Effector memory CD8-positive, alpha-beta T cell (primary cell): ENCODE measurements at regions not wholly inside any gene's neighbourhood (a gene's known extent, or its start where the extent isn't known, plus 50 kb on each side); places are given as distances from the start of the nearest gene placed in this dataset.

Experiments
- ATAC-seq: fragments of 150-1000 bp; cut with Tn5 transposase; replicated peaks from 2 replicates; pipeline ENCODE4 v1.10.0; 2021; ENCODE audit warnings: mild to moderate bottlenecking, moderate library complexity
- DNase-seq, 3 experiments: peaks; one replicate each; pipeline ENCODE4 v3.0.0; 2021
- H3K27ac Mint-ChIP-seq, 2 donors: one replicate each; pipeline ENCODE4 v1.8.0; 2022; ENCODE audit warnings: mild to moderate bottlenecking in 2 of 2, mixed read lengths in 2 of 2, moderate library complexity in 2 of 2
- H3K27me3 Mint-ChIP-seq, 2 donors: one replicate each; pipeline ENCODE4 v1.8.0; 2022; ENCODE audit warnings: mixed read lengths in 2 of 2
- H3K36me3 Mint-ChIP-seq: one replicate; pipeline ENCODE4 v1.8.0; 2022; ENCODE audit warnings: mild to moderate bottlenecking, moderate library complexity, mixed read lengths; ENCODE audit not compliant: insufficient read depth
- H3K4me1 Mint-ChIP-seq, 2 donors: one replicate each; pipeline ENCODE4 v1.8.0; 2022; ENCODE audit warnings: low read depth in 2 of 2, mixed read lengths in 2 of 2
- H3K4me3 Mint-ChIP-seq, 2 donors: one replicate each; pipeline ENCODE4 v1.8.0; 2022; ENCODE audit warnings: mild to moderate bottlenecking in 2 of 2, mixed read lengths in 2 of 2, moderate library complexity in 2 of 2
- H3K9me3 Mint-ChIP-seq, 2 donors: one replicate each; pipeline ENCODE4 v1.8.0; 2022; ENCODE audit warnings: mixed read lengths in 2 of 2

- ATAC-seq (no peak), DNase-seq (no peak)
- H3K27ac Mint-ChIP-seq: no peak overlapping the region
- H3K36me3 Mint-ChIP-seq: no peaks in the 10 kb centered on the region
- H3K4me1 Mint-ChIP-seq: no peaks in the 10 kb centered on the region
- H3K9me3 Mint-ChIP-seq: no peaks in the 10 kb centered on the region
- no peak overlapping the region for H3K4me3 Mint-ChIP-seq
- peaks cover 47 to 53% of the 10 kb centered on the region in 2 donors for H3K27me3 Mint-ChIP-seq
Measured at GRCh38 chr9:3704890-3705289, 179.1 kb upstream of the RFX3 start.

GRCh38 chr9:3700772-3701171 lies 175.0 kb upstream of the RFX3 start:
- H3K27ac Mint-ChIP-seq: no peak overlapping the region
- DNase-seq (no peak), ATAC-seq (no peak)
- H3K36me3 Mint-ChIP-seq: no peaks in the 10 kb centered on the region
- peaks cover 47 to 55% of the 10 kb centered on the region in 2 donors for H3K27me3 Mint-ChIP-seq
- no peak overlapping the region for H3K4me3 Mint-ChIP-seq
- no peaks in the 10 kb centered on the region for H3K9me3 Mint-ChIP-seq
- H3K4me1 Mint-ChIP-seq: no peaks in the 10 kb centered on the region

- no peaks in the 10 kb centered on the region for H3K36me3 Mint-ChIP-seq
- peaks cover 44 to 48% of the 10 kb centered on the region in 2 donors for H3K27me3 Mint-ChIP-seq
- H3K9me3 Mint-ChIP-seq: no peaks in the 10 kb centered on the region
- no peak overlapping the region for H3K27ac Mint-ChIP-seq
- no peak overlapping the region for H3K4me3 Mint-ChIP-seq
- DNase-seq (no peak), ATAC-seq (no peak)
- no peaks in the 10 kb centered on the region for H3K4me1 Mint-ChIP-seq
Measured at GRCh38 chr9:3699883-3700282, 174.1 kb upstream of the RFX3 start.

GRCh38 chr9:3698531-3698930 lies 172.7 kb upstream of the RFX3 start:
- no peaks in the 10 kb centered on the region for H3K4me1 Mint-ChIP-seq
- no peak for ATAC-seq
- H3K27me3 Mint-ChIP-seq: peaks cover 36 to 40% of the 10 kb centered on the region in 2 donors

GRCh38 chr9:3698076-3698475 lies 172.3 kb upstream of the RFX3 start:
- no peaks in the 10 kb centered on the region for H3K9me3 Mint-ChIP-seq
- H3K36me3 Mint-ChIP-seq: no peaks in the 10 kb centered on the region
- H3K4me1 Mint-ChIP-seq: no peaks in the 10 kb centered on the region
- no peak for DNase-seq
- peaks cover 31 to 36% of the 10 kb centered on the region in 2 donors for H3K27me3 Mint-ChIP-seq
- H3K4me3 Mint-ChIP-seq: no peak overlapping the region
- H3K27ac Mint-ChIP-seq: no peak overlapping the region
- no peak for ATAC-seq

More at GRCh38 chr9:3698531-3698930, 172.7 kb upstream of the RFX3 start:
- no peak for DNase-seq
- H3K4me3 Mint-ChIP-seq: no peak overlapping the region
- H3K9me3 Mint-ChIP-seq: no peaks in the 10 kb centered on the region
- H3K27ac Mint-ChIP-seq: no peak overlapping the region
- H3K36me3 Mint-ChIP-seq: no peaks in the 10 kb centered on the region

GRCh38 chr9:3696368-3696767 lies 170.6 kb upstream of the RFX3 start:
- no peaks in the 10 kb centered on the region for H3K9me3 Mint-ChIP-seq

GRCh38 chr9:3692606-3693005 lies 166.8 kb upstream of the RFX3 start:
- Mint-ChIP-seq H3K4me1 (no peaks in the 10 kb centered on the region), H3K36me3 (no peaks in the 10 kb centered on the region), H3K27ac (no peak overlapping the region), H3K27me3 (peaks cover 5% of the 10 kb centered on the region in 2 donors), H3K4me3 (no peak overlapping the region), H3K9me3 (no peaks in the 10 kb centered on the region)
- ATAC-seq: no peak
- DNase-seq: no peak

More at GRCh38 chr9:3696368-3696767, 170.6 kb upstream of the RFX3 start:
- no peak overlapping the region for H3K27ac Mint-ChIP-seq
- DNase-seq: no peak
- no peak overlapping the region for H3K4me3 Mint-ChIP-seq
- H3K36me3 Mint-ChIP-seq: no peaks in the 10 kb centered on the region
- no peak for ATAC-seq
- no peaks in the 10 kb centered on the region for H3K4me1 Mint-ChIP-seq
- peaks cover 24 to 30% of the 10 kb centered on the region in 2 donors for H3K27me3 Mint-ChIP-seq

- DNase-seq (no peak), ATAC-seq (no peak)
- Mint-ChIP-seq H3K27me3 (no peaks in the 10 kb centered on the region), H3K27ac (no peak overlapping the region), H3K4me3 (no peak overlapping the region), H3K4me1 (no peaks in the 10 kb centered on the region), H3K36me3 (no peaks in the 10 kb centered on the region), H3K9me3 (no peaks in the 10 kb centered on the region)
Measured at GRCh38 chr9:3689555-3689954, 163.8 kb upstream of the RFX3 start.

GRCh38 chr9:3687145-3687544 lies 161.3 kb upstream of the RFX3 start:
- no peak overlapping the region for H3K27ac Mint-ChIP-seq
- no peaks in the 10 kb centered on the region for H3K36me3 Mint-ChIP-seq
- DNase-seq (no peak), ATAC-seq (no peak)
- no peak overlapping the region for H3K4me3 Mint-ChIP-seq
- no peaks in the 10 kb centered on the region for H3K4me1 Mint-ChIP-seq
- H3K9me3 Mint-ChIP-seq: no peaks in the 10 kb centered on the region
- H3K27me3 Mint-ChIP-seq: no peaks in the 10 kb centered on the region

- no peaks in the 10 kb centered on the region for H3K9me3 Mint-ChIP-seq
- H3K36me3 Mint-ChIP-seq: no peaks in the 10 kb centered on the region
- no peak overlapping the region for H3K4me3 Mint-ChIP-seq
- H3K27ac Mint-ChIP-seq: no peak overlapping the region
- no peak for ATAC-seq
- H3K27me3 Mint-ChIP-seq: no peaks in the 10 kb centered on the region
- no peaks in the 10 kb centered on the region for H3K4me1 Mint-ChIP-seq
- no peak for DNase-seq
Measured at GRCh38 chr9:3682186-3682585, 156.4 kb upstream of the RFX3 start.

GRCh38 chr9:3677541-3677940 lies 151.7 kb upstream of the RFX3 start:
- H3K9me3 Mint-ChIP-seq: no peaks in the 10 kb centered on the region
- no peaks in the 10 kb centered on the region for H3K4me1 Mint-ChIP-seq
- H3K36me3 Mint-ChIP-seq: peaks cover 2% of the 10 kb centered on the region
- ATAC-seq (no peak), DNase-seq (no peak)
- H3K27me3 Mint-ChIP-seq: no peaks in the 10 kb centered on the region
- no peak overlapping the region for H3K27ac Mint-ChIP-seq
- no peak overlapping the region for H3K4me3 Mint-ChIP-seq

- Mint-ChIP-seq H3K9me3 (no peaks in the 10 kb centered on the region), H3K27ac (no peak overlapping the region), H3K36me3 (peaks cover 2% of the 10 kb centered on the region), H3K4me1 (no peaks in the 10 kb centered on the region), H3K27me3 (no peaks in the 10 kb centered on the region), H3K4me3 (no peak overlapping the region)
- no peak for ATAC-seq
- DNase-seq: no peak
Measured at GRCh38 chr9:3676766-3677165, 151.0 kb upstream of the RFX3 start.

- Mint-ChIP-seq H3K36me3 (peaks cover 2% of the 10 kb centered on the region), H3K4me3 (no peak overlapping the region), H3K27me3 (no peaks in the 10 kb centered on the region), H3K27ac (no peak overlapping the region), H3K4me1 (no peaks in the 10 kb centered on the region), H3K9me3 (no peaks in the 10 kb centered on the region)
- DNase-seq (no peak), ATAC-seq (no peak)
Measured at GRCh38 chr9:3675946-3676345, 150.1 kb upstream of the RFX3 start.

- Mint-ChIP-seq H3K9me3 (no peaks in the 10 kb centered on the region), H3K36me3 (peaks cover 2% of the 10 kb centered on the region)
- no peak for ATAC-seq
Measured at GRCh38 chr9:3674561-3674960, 148.8 kb upstream of the RFX3 start.

GRCh38 chr9:3672399-3672798 lies 146.6 kb upstream of the RFX3 start:
- Mint-ChIP-seq H3K9me3 (no peaks in the 10 kb centered on the region), H3K27me3 (no peaks in the 10 kb centered on the region), H3K27ac (no peak overlapping the region), H3K36me3 (peaks cover 2% of the 10 kb centered on the region), H3K4me3 (no peak overlapping the region), H3K4me1 (no peaks in the 10 kb centered on the region)
- DNase-seq (no peak), ATAC-seq (no peak)

More at GRCh38 chr9:3674561-3674960, 148.8 kb upstream of the RFX3 start:
- Mint-ChIP-seq H3K4me1 (no peaks in the 10 kb centered on the region), H3K4me3 (no peak overlapping the region), H3K27ac (no peak overlapping the region), H3K27me3 (no peaks in the 10 kb centered on the region)
- no peak for DNase-seq
